ENCODE measurements at regions not wholly inside any gene's neighbourhood (a gene's known extent, or its start where the extent isn't known, plus 50 kb on each side); places are given as distances from the start of the nearest gene placed in this dataset.

DNA sequence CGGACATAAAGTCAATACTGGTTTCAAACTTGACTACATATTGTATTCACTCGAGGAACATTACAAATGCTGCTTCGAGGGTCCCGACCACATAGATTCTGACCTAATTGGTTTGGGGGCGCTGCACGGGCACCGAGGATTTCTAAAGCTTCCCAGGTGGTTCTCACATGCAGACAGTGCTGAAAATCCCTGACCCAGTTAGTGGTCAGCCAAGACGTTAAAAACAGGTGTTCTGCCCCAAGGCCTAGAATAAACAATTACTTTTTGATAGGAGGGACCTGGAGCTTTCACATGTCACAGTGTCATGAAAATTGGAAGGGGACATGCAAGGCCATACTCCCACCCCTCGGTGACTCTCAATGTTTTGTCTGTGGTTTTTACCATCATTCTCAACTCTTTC lies 368.9 kb downstream of the RNF144A start:
- no peak for DNase-seq

- DNase-seq: no peak
Observed at GRCh38 chr2:7288484-7288883, 371.3 kb downstream of the RNF144A start.

GRCh38 chr2:7289697-7290096 lies 372.5 kb downstream of the RNF144A start:
- DNase-seq: no peak

DNA sequence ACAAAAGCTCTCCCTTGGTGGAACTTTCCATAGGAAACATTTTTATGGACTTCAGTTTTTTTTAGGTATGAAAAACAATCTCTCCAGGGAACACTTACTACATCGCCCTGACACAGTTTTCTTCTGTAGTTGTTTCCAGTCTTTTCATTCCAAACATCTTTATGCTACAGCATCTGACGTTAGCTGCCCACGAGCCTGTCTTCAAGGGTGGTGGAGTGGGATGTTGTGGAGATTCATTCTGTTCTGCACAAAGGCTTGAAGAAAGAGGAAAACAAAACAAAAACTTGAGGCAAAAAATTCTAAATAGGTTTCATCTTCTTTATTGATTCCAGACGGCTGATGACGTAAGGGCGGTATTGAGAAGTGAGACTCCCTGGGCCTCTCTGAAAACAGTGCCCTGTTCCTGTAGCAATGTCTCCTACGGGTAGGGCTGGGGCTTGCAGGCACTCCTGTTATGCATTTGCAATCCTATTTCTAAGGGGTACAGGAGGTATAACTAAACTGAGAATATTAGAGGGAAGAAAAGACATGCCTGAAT lies 375.0 kb downstream of the RNF144A start:
- no peak for DNase-seq

DNA sequence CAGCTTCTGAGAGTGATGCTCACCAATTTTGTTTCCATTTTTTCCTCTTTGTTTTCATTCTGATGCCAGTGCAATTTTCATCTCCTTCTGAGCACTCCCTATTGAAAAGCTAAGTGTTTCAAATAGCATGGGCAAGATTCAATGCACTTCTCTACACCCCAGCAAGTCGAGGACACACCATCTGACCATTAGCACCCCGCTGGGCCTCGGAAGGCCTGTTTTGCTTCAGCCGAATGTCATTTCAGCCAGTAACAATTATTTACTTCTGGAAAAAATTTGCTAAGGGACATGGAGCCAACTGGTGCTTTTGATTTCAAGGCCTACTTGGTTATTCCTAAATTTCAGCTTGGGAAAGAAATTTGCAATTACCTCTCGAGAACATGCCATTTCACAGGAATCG lies 392.4 kb downstream of the RNF144A start:
- DNase-seq: no peak

- no peak for DNase-seq
Observed at GRCh38 chr2:7324706-7325105, 407.5 kb downstream of the RNF144A start.

- DNase-seq: no peak
Observed at GRCh38 chr2:7325186-7325585, 408.0 kb downstream of the RNF144A start.

DNA sequence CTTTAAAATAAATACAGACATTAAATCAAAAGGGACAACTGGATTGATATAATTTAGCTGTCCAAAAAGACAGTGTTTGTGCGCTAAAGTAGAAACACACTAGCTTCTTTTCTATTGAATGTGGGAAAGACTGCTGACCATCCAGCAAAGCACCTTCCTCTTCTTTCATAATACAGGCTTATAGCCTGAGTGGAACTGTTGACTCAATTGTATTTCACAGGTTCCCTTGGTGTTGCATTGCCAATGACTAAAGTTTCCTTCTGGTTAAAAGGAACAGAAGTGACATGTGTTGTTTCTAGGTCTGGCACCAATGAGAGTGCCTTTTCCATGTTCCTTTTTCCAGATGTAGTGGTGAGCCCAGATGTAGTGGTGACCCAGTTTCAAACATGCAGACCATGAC lies 412.3 kb downstream of the RNF144A start:
- no peak for DNase-seq

GRCh38 chr2:7333189-7333765 lies 416.1 kb downstream of the RNF144A start:
- DNase-seq: no peak

- DNase-seq: no peak
Observed at GRCh38 chr2:7333960-7334493, 416.8 kb downstream of the RNF144A start.

DNA sequence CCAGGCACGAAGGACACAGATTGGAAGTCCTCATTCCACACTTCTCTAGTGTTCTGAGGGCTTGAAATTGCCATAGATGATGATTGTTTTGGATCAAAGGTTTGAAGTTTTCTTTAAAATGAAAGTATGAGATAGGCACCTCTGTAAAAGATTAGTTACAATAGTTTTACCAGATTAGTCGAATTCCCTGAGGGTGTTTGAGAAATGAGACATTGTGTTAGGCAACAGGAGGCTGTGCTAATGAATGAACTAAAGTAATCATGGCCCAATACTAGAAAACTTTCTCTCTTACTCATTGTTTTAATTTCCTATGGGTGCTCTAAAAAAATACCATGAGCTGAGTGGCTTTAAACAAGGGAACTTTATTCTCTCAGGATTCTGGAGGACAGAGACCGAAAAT lies 421.7 kb downstream of the RNF144A start:
- no peak for DNase-seq

- no peak for DNase-seq
Observed at GRCh38 chr2:7346336-7346735, 429.1 kb downstream of the RNF144A start.

GRCh38 chr2:7348761-7349160 lies 431.5 kb downstream of the RNF144A start:
- DNase-seq: no peak

DNA sequence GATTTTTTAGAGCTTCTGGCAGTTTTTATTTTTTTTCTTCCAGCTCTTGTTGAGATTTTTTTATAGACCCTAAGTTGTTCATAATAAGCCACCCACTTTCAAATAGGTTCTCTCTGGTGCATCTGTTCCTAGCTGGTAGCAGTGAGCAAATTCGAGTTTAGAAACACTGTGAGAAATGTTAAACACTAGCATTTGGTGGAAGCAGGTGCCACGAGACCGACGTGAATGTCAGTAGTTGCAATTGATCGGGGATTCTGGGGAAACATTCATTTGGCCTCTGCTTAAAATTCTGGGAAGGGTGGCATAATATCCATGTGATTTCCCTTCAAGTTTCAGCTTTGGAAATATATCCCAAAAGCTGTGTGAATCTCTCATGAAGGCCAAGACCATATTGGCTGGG lies 435.0 kb downstream of the RNF144A start:
- DNase-seq: no peak

DNA sequence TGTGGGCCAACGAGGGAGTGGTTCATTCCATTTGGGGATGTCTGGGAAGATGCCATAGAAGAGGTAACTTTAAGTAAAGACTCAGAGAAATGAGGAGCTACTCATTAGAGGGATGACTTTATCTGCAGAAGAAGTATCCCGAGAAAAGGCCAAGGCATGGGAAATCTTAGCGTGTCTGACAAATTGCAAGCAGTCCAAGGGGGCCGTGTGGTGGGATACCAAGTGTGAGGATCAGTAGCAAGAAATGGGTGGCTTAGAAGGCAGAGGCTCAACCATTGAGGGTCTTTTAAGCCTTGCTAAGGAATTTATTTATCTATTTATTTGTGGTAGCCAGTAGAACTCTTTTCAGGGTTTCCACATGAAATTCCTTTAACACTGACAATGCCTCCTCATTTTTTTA lies 436.4 kb downstream of the RNF144A start:
- DNase-seq: no peak

DNA sequence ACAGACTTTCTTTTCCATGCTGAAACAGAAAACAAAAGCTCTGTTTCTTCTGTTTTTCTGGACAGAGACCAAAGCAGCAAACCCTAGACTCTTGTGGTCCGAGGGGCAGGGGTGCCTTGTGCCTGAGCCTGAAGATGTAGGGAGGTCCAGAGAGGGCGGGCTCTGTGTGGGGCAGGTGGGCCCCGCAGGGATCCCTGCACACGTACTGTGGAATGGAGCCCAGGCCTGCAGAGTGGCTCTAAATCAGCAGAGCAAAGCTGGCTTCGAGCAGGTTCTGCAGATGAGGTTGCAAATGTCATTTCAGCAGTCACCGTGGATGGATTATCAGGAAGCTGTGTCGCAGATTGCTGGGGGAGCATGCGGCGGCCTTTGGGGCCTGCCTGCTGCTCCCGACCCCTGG lies 438.6 kb downstream of the RNF144A start:
- no peak for DNase-seq

GRCh38 chr2:7356909-7357584 lies 439.8 kb downstream of the RNF144A start:
- no peak for DNase-seq

- no peak for DNase-seq
Observed at GRCh38 chr2:7357993-7358392, 440.8 kb downstream of the RNF144A start.

DNA sequence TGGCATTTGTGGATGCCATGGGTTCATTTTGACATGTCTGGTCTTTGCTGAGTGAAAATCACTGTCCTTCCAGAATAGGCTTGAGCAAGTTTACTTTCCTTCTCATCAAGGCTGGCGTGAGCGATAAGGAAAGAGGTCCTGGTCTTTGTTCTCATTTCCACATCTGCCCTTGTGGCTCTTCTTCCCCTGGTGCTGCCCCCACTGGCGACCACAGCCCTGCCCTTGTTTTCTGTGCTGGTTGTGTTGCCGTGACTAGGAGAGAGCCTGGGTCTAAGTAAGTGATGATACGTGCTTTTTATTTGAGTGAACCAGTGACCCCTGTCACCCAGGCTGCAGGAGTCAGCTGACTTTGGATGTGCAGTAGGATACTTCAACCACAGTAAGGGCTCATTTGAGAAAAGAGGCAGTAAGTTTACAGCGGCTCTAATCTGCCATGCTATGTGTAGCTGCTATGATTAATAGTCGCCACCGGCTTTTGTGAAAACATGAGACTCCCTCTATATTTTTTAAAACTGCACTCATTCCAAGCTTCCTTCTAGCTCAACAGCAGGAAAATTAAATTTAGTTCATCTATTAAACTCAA lies 441.7 kb downstream of the RNF144A start:
- DNase-seq: no peak

DNA sequence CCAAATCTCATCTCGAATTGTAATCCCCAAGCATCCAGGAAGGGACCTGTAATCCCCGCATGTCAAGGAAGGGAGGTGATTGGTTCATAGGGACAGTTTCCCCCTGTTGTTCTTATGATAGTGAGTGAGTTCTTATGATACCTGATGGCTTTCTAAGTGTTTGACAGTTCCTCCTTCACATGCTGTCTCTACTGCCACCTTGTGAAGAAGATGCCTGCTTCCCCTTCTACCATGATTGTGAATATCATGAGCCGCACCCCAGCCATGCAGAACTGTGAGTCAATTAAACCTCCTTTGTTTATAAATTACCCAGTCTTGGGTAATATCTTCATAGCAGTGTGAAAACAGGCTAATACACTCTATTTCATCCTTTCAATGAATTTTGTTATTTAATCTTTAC lies 446.7 kb downstream of the RNF144A start:
- no peak for DNase-seq

DNA sequence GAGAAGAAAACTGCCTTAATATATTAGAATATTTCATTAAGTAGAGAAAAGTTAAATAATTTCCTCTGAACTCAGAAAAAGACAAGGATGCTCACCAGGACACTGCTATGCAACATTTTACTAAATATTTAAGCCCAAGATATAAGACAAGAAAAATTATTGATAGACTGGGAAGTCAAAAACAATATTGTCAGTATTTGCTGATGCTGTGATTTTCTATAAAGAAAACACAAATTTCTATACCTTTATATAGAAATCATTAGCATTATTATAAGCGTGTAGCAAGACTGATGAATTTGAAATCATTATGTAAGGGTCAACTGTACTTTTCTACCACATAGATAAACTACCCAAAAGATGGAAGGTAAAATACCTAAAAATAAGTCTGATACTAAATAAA lies 451.0 kb downstream of the RNF144A start:
- DNase-seq: no peak

- DNase-seq: no peak
Observed at GRCh38 chr2:7373156-7373555, 455.9 kb downstream of the RNF144A start.

DNA sequence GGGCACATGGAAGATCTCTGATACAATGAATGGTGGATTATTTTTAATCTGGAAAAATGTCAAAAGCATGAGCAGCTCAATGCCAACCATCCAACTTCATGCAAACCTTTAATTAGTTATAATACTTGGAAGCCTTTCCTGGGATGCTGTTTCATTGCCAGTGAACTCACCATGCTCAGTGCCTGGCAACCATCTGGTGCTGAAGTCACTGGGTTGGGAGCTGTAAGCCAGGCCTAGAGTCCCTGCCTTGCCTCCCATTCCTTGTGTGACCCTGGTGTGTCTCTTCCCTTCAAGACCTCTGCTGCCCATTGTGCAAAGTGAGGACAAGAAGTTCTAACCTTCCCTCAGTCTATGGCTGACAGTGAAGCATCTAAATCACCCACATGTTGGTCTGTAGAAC lies 458.7 kb downstream of the RNF144A start:
- DNase-seq: no peak

All from right lung (tissue), 2 donors.